GM13977 (cell line): ENCODE measurements at regions not wholly inside any gene's neighbourhood (a gene's known extent, or its start where the extent isn't known, plus 50 kb on each side); places are given as distances from the start of the nearest gene placed in this dataset.
A peak's percentile ranks its signal among the peaks of the same experiment; 100 is the strongest.

Experiments
- DNase-seq: peaks from one replicate; pipeline ENCODE4 v3.0.0; 2012; ENCODE audit warnings: low spot score
- in situ Hi-C: fragments of 300-500 bp; cut with MboI; formaldehyde crosslinking; loops from one replicate; pipeline ENCODE4 v1.12.0; 2022; ENCODE audit warnings: low sequenced_read_pairs, low pct_unique_long_range_greater_than_20kb, mixed read lengths, inconsistent platforms; ENCODE audit not compliant: unreplicated experiment
- TF ChIP-seq, protein P1 (sequence below): IDR thresholded peaks from 2 replicates; pipeline ENCODE4 v1.5.1; 2012; ENCODE audit warnings: mild to moderate bottlenecking, control low read depth; ENCODE audit not compliant: insufficient read depth; ENCODE audit errors: extremely low read depth, missing control alignments

DNA sequence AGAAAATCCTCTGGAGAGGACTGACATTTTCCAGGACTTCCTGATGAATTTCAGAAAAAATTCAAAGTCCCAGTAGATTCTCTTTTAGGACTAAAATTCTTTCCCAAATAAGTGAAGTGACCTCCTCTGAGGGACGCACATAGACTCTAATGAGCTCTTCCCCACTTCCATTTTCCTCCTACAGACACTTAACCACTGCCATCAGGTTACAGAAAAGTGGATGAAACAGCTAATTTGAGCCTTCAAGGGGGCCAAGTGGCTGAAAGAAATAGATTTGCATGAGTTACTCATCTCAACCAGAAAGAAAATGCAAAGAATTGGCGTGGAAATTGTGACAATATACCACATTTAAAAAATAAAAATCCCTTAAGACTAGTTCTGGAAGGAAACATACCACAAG, 185.3 kb upstream of the EDNRB start:
- in situ Hi-C loops = loop anchor here (25.0 kb wide), 1 partner anchor 517 kb away; no protein-coding TSS in a partner anchor
- DNase-seq = no peak
- TF ChIP-seq, protein P1, sequence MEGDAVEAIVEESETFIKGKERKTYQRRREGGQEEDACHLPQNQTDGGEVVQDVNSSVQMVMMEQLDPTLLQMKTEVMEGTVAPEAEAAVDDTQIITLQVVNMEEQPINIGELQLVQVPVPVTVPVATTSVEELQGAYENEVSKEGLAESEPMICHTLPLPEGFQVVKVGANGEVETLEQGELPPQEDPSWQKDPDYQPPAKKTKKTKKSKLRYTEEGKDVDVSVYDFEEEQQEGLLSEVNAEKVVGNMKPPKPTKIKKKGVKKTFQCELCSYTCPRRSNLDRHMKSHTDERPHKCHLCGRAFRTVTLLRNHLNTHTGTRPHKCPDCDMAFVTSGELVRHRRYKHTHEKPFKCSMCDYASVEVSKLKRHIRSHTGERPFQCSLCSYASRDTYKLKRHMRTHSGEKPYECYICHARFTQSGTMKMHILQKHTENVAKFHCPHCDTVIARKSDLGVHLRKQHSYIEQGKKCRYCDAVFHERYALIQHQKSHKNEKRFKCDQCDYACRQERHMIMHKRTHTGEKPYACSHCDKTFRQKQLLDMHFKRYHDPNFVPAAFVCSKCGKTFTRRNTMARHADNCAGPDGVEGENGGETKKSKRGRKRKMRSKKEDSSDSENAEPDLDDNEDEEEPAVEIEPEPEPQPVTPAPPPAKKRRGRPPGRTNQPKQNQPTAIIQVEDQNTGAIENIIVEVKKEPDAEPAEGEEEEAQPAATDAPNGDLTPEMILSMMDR = no peak

DNA sequence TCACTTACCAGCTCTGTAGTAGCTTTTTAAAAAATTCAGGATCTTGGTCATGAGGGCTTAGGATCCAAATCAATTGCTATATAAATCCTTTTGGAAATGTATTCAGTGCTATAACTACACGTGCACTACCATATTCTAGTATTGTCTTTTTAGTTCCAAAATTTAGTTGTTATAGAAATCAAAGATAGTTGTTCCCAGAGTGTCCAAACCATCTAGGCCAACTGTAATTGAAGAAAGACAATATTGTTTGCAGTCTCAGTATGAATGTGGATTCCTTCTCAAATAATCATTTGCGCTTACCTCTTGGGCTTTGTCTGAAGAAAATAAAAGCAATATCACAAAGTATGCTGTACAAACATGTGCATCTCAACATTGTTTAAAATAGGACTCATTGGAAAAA, 184.1 kb upstream of the EDNRB start:
- in situ Hi-C loops = loop anchor here (25.0 kb wide), 1 partner anchor 515 kb away; no protein-coding TSS in a partner anchor
- TF ChIP-seq, protein P1 = no peak
- no peak for DNase-seq

DNA sequence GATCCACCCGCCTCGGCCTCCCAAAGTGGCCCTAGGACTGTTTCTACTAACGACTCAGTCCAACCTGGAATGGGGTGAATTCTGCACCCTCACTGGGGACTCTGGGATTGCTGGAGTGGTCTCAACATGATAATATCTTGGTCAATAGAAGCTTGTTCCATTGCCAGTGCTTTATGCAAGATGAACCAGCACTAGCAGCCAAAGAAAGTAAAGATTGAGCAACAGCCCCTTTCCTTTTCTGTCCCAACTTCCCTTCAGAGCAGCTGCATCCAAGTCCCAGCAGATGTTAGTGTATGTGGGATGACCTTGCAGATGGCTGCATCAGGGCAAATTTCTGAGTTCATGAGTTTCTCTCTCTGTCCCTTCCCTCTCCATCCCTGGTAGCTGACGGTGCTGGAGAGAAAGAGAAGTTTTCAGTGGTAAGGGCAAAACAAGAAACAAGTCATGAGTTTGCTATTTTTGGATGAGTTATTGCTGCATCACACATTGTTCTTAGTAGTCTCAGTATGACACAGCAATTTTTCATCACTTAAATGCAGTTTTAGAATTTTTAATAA, 183.6 kb upstream of the EDNRB start:
- in situ Hi-C loops = loop anchor here (25.0 kb wide), 1 partner anchor 515 kb away; no protein-coding TSS in a partner anchor
- TF ChIP-seq, protein P1 = no peak
- DNase-seq = peak; percentile 8

DNA sequence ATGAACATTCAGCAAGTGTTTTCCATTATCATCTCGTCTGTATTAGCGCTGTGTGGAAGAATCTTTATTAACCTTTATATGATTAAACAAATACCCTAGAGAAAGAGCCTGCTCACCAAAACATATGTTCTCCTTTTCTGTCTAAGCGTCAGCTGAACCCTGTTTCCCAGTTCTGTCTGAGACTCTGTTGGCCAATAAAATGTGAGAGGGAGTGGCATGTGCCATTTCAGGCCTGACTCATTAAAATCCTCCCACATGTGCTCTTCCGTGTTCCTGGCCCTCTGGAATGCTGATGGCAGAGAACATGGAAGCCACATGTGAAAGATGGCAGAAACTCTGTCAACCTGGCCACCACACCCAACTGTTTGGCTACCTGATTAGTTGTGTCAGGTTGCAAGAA, 181.9 kb upstream of the EDNRB start:
- in situ Hi-C loops = loop anchor here (25.0 kb wide), 1 partner anchor 513 kb away; no protein-coding TSS in a partner anchor
- no peak for DNase-seq
- TF ChIP-seq, protein P1 = no peak

DNA sequence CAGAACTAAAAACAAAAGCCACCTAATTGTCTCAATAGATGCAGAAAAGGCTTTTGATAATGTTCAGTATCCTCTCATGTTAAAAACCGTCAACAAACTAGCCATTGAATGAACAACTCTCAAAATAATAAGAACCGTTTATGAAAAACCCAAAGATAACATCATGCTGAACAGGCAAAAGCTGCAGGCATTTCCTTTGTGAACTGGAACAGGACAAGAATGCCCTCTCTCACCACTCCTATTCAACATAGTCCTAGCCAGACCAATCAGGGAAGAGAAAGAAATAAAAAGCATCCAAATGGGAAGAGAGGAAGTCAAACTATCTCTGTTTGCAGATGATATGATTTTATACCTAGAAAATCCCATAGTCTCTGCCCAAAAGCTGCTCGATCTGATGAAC, 179.6 kb upstream of the EDNRB start:
- DNase-seq = no peak
- TF ChIP-seq, protein P1 = no peak
- in situ Hi-C loops = no loop called here

DNA sequence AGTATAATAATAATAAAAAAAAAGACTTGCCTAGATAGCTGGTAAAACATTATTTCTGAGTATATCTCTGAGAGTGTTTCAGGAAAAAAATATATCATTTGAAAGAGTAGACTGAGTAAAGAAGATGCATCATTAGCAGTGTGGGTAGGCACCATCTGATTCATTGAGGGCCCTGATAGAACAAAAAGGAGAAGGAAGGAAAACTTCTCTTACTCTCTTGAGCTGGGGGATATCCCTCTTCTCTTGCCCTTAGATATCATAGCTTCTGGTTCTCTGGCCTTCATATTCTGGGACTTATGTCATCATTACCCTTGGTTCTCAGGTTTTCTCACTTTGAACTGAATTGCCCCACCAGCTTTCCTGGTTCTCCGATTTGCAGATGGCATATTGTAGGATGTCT, 177.6 kb upstream of the EDNRB start:
- TF ChIP-seq, protein P1 = no peak
- no peak for DNase-seq
- in situ Hi-C loops = no loop called here
